Astrocyte of the spinal cord (primary cell): ENCODE measurements at regions not wholly inside any gene's neighbourhood (a gene's known extent, or its start where the extent isn't known, plus 50 kb on each side); places are given as distances from the start of the nearest gene placed in this dataset.

Experiments
- DNase-seq: peaks from one replicate; pipeline ENCODE4 v3.0.0; 2011; ENCODE audit warnings: low read depth, low spot score
- H3K4me3 ChIP-seq: 2 replicates; pipeline ENCODE4 v1.5.1; 2011; ENCODE audit warnings: low read depth, mild to moderate bottlenecking, low read length, moderate library complexity
- CTCF ChIP-seq: IDR thresholded peaks from 2 replicates; pipeline ENCODE4 v1.5.1; 2012; ENCODE audit warnings: low read depth, mild to moderate bottlenecking, low read length, inconsistent platforms
- in situ Hi-C: cut with HindIII; loops from 2 replicates; pipeline ENCODE4 v1.10.0; 2017; ENCODE audit warnings: low sequenced_read_pairs

GRCh38 chr3:16118396-16118795 is 56.1 kb upstream of the GALNT15 start:
- no peak for TF ChIP-seq CTCF
- no peak for DNase-seq
- in situ Hi-C loops, result no loop called here
- no peak overlapping the region for H3K4me3 ChIP-seq

GRCh38 chr3:16119887-16120286 is 54.6 kb upstream of the GALNT15 start:
- no peak for DNase-seq
- in situ Hi-C loops, result no loop called here
- no peak overlapping the region for H3K4me3 ChIP-seq
- no peak for TF ChIP-seq CTCF

DNA sequence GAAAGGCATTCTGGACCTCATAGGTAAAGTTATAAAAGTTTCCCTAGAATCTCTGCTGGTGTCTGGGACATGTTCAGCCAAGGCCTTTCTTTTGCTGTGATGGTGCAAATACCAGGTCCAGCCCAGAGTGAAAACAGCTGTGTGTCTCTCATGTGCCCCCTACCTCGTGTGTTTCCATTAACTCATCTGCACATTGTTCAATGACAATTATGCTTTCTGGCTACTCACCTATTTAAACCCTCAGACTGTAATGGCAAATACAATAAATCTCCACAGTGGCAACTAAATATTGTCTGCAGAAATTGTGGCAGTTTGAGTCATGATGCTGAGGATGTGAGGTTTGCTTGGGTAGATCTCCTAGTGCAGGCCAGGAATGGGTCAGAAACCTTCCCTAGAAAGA is 53.1 kb upstream of the GALNT15 start:
- no peak for DNase-seq
- in situ Hi-C loops, result no loop called here
- no peak for TF ChIP-seq CTCF
- H3K4me3 ChIP-seq, result no peak overlapping the region

DNA sequence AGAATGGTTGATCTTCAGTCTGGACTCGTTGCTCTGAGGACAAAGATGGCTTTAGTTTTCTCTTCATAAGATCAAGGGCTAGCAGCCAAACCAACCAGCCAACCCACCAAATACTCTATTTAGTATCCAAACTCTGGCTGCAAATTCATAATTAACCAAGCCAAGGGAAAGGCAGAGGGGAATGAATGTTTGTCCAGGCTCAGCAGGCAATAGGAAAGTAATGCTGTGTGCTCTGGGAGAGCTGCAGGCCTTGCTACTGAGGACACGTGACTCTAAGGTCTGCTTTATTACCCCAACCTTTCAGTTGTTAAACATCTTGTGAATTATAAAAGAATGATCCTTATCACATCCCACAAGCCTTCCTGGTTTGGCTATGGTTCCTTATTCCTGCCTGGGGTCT is 52.3 kb upstream of the GALNT15 start:
- TF ChIP-seq CTCF, result no peak
- peak; percentile 51 for DNase-seq
- in situ Hi-C loops, result no loop called here
- no peak overlapping the region for H3K4me3 ChIP-seq

- no peak for TF ChIP-seq CTCF
- H3K4me3 ChIP-seq, result no peak overlapping the region
- DNase-seq, result no peak
- in situ Hi-C loops, result no loop called here
These were observed 51.8 kb upstream of the GALNT15 start for GRCh38 chr3:16122661-16123060.

DNA sequence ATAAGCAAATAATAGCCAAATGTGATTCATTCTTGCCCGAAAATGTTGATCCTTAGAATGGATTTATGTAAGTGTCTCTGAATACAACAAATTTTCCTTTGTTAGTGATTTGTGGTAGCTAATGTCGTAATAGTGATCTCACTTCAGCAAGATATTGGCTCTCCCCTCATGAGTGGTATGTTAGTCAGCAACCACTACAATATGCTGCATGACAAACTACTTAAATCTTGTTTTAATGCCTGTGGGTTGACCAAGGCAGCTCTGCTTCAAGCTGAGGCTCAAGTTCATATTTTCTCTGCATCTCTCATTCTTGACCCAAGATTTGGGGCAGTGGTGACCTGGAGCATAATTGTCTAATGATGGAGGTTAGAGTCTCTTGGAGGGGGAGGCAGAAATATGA is 49.8 kb upstream of the GALNT15 start:
- peak; percentile 99 for DNase-seq
- in situ Hi-C loops, result no loop called here
- H3K4me3 ChIP-seq, result no peak overlapping the region
- no peak for TF ChIP-seq CTCF
